GM23338 (cell line): ENCODE measurements at regions not wholly inside any gene's neighbourhood (a gene's known extent, or its start where the extent isn't known, plus 50 kb on each side); places are given as distances from the start of the nearest gene placed in this dataset.

Experiments
- ATAC-seq: fragments of 200-7000 bp; cut with Tn5 transposase; 3 replicates; pipeline ENCODE4 v1.9.1; 2020
- DNase-seq: peaks from one replicate; pipeline ENCODE4 v3.0.0-alpha.2; 2015; ENCODE audit warnings: low spot score
- H2AFZ ChIP-seq: fragments of 200-600 bp; sonication (generic); 2 replicates; pipeline ENCODE4 v1.8.0; 2016; ENCODE audit warnings: antibody characterized with exemption, mild to moderate bottlenecking, moderate library complexity
- H3F3A ChIP-seq: fragments of 200-600 bp; sonication (generic); replicated peaks from 2 replicates; pipeline ENCODE4 v1.8.0; 2017; ENCODE audit warnings: antibody characterized with exemption, mixed run types, low read depth
- H3K27ac ChIP-seq: fragments of 200-600 bp; sonication (generic); 2 replicates; pipeline ENCODE4 v1.6.1; 2016; ENCODE audit warnings: low read depth
- H3K27me3 ChIP-seq: fragments of 200-600 bp; sonication (generic); 2 replicates; pipeline ENCODE4 v1.8.0; 2016; ENCODE audit warnings: mild to moderate bottlenecking, mixed run types, moderate library complexity; ENCODE audit not compliant: insufficient read depth
- H3K36me3 ChIP-seq: fragments of 200-600 bp; sonication (generic); 2 replicates; pipeline ENCODE4 v1.8.0; 2016; ENCODE audit warnings: mild to moderate bottlenecking; ENCODE audit not compliant: insufficient read depth
- H3K4me1 ChIP-seq: fragments of 200-600 bp; sonication (generic); 2 replicates; pipeline ENCODE4 v1.8.0; 2016; ENCODE audit warnings: mild to moderate bottlenecking, moderate library complexity; ENCODE audit not compliant: insufficient read depth
- H3K4me2 ChIP-seq: fragments of 200-600 bp; sonication (generic); 2 replicates; pipeline ENCODE4 v1.7.1; 2017; ENCODE audit warnings: mixed run types
- H3K4me3 ChIP-seq: fragments of 200-600 bp; sonication (generic); 2 replicates; pipeline ENCODE4 v1.6.1; 2016; ENCODE audit warnings: mixed run types
- H3K79me2 ChIP-seq: fragments of 200-600 bp; sonication (generic); replicated peaks from 2 replicates; pipeline ENCODE4 v1.8.0; 2017; ENCODE audit warnings: mild to moderate bottlenecking; ENCODE audit not compliant: insufficient read depth
- H3K9me2 ChIP-seq: fragments of 200-600 bp; sonication (generic); 2 replicates; pipeline ENCODE4 v1.8.0; 2017; ENCODE audit not compliant: insufficient read depth
- H4K20me1 ChIP-seq: fragments of 200-600 bp; sonication (generic); replicated peaks from 2 replicates; pipeline ENCODE4 v1.8.0; 2017; ENCODE audit warnings: mild to moderate bottlenecking; ENCODE audit not compliant: insufficient read depth
- H3K27ac Mint-ChIP-seq: 2 replicates; pipeline ENCODE4 v1.8.0; 2020; ENCODE audit warnings: inconsistent platforms, mild to moderate bottlenecking, moderate library complexity, mixed read lengths
- H3K27me3 Mint-ChIP-seq: 3 replicates; pipeline ENCODE4 v1.8.0; 2022; ENCODE audit warnings: low read depth, mild to moderate bottlenecking, moderate library complexity, mixed read lengths, inconsistent platforms; ENCODE audit not compliant: insufficient read depth, poor library complexity
- H3K36me3 Mint-ChIP-seq: 3 replicates; pipeline ENCODE4 v1.8.0; 2021; ENCODE audit warnings: low read depth, mild to moderate bottlenecking, inconsistent platforms, moderate library complexity, mixed read lengths
- H3K4me1 Mint-ChIP-seq: 3 replicates; pipeline ENCODE4 v1.8.0; 2020; ENCODE audit warnings: mild to moderate bottlenecking, inconsistent platforms, mixed read lengths
- H3K4me3 Mint-ChIP-seq: 3 replicates; pipeline ENCODE4 v1.8.0; 2021; ENCODE audit warnings: moderate library complexity, mild to moderate bottlenecking, inconsistent platforms, mixed read lengths
- H3K9me3 Mint-ChIP-seq: 3 replicates; pipeline ENCODE4 v1.8.0; 2020; ENCODE audit warnings: moderate library complexity, mild to moderate bottlenecking, inconsistent platforms, mixed read lengths
- CREB1 ChIP-seq: fragments of 250-450 bp; sonication (Bioruptor Pico); IDR thresholded peaks from 2 replicates; pipeline ENCODE4 v1.5.0; 2020; ENCODE audit warnings: low read depth, mild to moderate bottlenecking, moderate library complexity
- CTCF ChIP-seq, 2 experiments: fragments of 200-600 bp in 1 of 2; sonication (generic) in 1 of 2; conservative IDR thresholded peaks; 2 replicates each; pipeline versions ENCODE4 v1.5.1 to v1.6.1; 2016 to 2017; ENCODE audit warnings: antibody characterized with exemption in 2 of 2, low read depth in 2 of 2, mild to moderate bottlenecking in 2 of 2, moderate library complexity in 1 of 2
- EZH2 ChIP-seq: fragments of 200-600 bp; sonication (generic); IDR thresholded peaks from one replicate; pipeline ENCODE4 v1.8.0; 2017; ENCODE audit warnings: antibody characterized with exemption, mild to moderate bottlenecking, low read depth; ENCODE audit not compliant: unreplicated experiment
- EZH2phosphoT487 ChIP-seq: fragments of 200-600 bp; sonication (generic); IDR thresholded peaks from one replicate; pipeline ENCODE4 v1.8.1; 2018; ENCODE audit warnings: antibody characterized with exemption; ENCODE audit not compliant: unreplicated experiment
- JUNB ChIP-seq: IDR thresholded peaks from one replicate; pipeline ENCODE4 v1.6.1; 2016; ENCODE audit warnings: antibody characterized with exemption; ENCODE audit not compliant: unreplicated experiment
- NANOG ChIP-seq: IDR thresholded peaks from 2 replicates; pipeline ENCODE4 v1.6.1; 2016; ENCODE audit warnings: antibody characterized with exemption, borderline replicate concordance
- POLR2AphosphoS5 ChIP-seq: IDR thresholded peaks from 2 replicates; pipeline ENCODE4 v1.6.1; 2016; ENCODE audit warnings: antibody characterized with exemption, low read depth
- ZNF331 ChIP-seq: fragments of 250-450 bp; sonication (Bioruptor Pico); IDR thresholded peaks from 2 replicates; pipeline ENCODE4 v1.5.0; 2020; ENCODE audit warnings: low read depth, mild to moderate bottlenecking, moderate library complexity
- ZNF462 ChIP-seq: fragments of 250-450 bp; sonication (Bioruptor Pico); IDR thresholded peaks from 2 replicates; pipeline ENCODE4 v1.5.0; 2020; ENCODE audit warnings: mild to moderate bottlenecking, moderate library complexity

GRCh38 chr17:14557480-14557879 is 256.6 kb downstream of the HS3ST3B1 start:
- Histone ChIP-seq H3K4me2 (no peak overlapping the region), H3K4me1 (peaks cover 15% of the 10 kb centered on the region), H2AFZ (no peak overlapping the region), H3K4me3 (no peak overlapping the region), H3K27me3 (no peaks in the 10 kb centered on the region), H3K36me3 (no peaks in the 10 kb centered on the region), H3K9me2 (no peaks in the 10 kb centered on the region), H3K79me2 (no peaks in the 10 kb centered on the region), H3F3A (no peaks in the 10 kb centered on the region), H4K20me1 (no peaks in the 10 kb centered on the region), H3K27ac (no peak overlapping the region)
- Mint-ChIP-seq H3K9me3 (no peaks in the 10 kb centered on the region), H3K4me3 (no peak overlapping the region), H3K36me3 (no peaks in the 10 kb centered on the region), H3K27ac (no peak overlapping the region), H3K27me3 (peaks cover 3% of the 10 kb centered on the region), H3K4me1 (peaks cover 20% of the 10 kb centered on the region)
- DNase-seq (no peak), ATAC-seq (no peak)
- TF ChIP-seq EZH2 (no peak), ZNF331 (no peak), JUNB (no peak), ZNF462 (no peak), NANOG (no peak), EZH2phosphoT487 (no peak), POLR2AphosphoS5 (no peak), CREB1 (CRISPR knock-in tag) (no peak), CTCF (conservative IDR thresholded peaks at IDR 0.05; ENCODE audit: low read depth in 2 of 2) (no peak)
